Suppressor macrophage treated with lipopolysaccharide for 4 hours (primary cell): ENCODE measurements at regions not wholly inside any gene's neighbourhood (a gene's known extent, or its start where the extent isn't known, plus 50 kb on each side); places are given as distances from the start of the nearest gene placed in this dataset.
"Not testable (repeated sequence)": the region's sequence is repeated elsewhere in the genome, so short reads cannot be mapped to it uniquely, and the experiment has no call there.

Experiments used
- DNase-seq: peaks from one replicate; pipeline ENCODE4 v3.0.0-alpha.2; 2020

DNA sequence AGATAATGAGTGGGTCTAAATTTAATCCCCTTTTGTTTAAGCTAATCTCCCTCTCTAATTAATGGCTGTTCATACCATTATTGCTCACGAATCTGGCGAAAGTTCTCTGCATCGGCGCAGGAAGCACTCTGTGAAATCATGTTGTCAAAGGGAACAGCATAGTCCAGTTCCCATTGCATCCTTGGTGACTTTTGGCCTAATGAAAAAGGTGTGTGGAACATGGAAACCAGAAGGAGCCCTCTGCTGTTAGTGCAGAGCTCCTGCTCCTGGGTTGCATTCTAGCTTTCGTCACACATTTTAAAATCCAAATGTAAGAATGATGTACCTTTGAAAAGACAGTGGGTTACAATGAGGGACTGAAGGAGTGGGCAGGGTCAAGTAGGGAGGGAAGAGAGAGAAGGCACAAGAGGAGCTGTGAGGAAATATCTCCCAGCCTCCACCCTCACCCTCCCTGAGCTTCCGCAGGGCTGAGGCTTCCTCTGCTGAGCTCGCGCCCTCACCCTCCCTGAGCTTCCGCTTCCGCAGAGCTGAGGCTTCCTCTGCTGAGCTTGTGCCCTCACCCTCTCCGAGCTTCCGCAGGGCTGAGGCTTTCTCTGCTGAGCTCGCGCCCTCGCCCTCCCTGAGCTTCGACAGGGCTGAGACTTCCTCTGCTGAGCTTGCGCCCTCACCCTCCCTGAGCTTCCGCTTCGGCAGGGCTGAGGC lies 754.3 kb upstream of the TPTE start:
- not testable (repeated sequence) for DNase-seq

DNA sequence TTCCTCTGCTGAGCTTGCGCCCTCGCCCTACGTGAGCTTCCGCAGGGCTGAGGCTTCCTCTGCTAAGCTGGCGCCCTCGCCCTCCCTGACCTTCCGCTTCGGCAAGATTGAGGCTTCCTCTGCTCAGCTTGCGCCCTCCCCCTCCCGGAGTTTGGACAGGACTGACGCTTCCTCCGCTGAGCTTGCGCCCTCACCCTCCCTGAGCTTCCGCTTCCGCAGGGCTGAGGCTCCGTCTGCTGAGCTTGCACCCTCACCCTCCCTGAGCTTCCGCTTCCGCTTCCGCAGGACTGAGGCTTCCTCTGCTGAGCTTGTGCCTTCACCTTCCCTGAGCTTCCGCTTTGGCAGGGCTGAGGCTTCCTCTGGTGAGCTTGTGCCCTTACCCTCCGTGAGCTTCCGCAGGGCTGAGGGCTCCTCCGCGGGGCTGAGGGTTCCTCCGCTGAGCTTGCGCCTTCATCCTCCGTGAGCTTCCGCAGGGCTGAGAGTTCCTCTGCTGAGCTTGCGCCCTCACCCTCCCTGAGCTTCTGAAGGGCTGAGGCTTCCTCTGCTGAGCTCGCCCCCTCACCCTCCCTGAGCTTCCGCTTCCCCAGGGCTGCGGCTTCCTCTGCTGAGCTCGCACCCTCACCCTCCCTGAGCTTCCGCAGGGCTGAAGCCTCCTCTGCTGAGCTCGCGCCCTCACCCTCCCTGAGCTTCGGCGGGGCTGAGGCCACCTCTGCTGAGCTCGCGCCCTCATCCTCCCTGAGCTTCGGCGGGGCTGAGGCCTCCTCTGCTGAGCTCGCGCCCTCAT lies 753.6 kb upstream of the TPTE start:
- DNase-seq, result no peak

DNA sequence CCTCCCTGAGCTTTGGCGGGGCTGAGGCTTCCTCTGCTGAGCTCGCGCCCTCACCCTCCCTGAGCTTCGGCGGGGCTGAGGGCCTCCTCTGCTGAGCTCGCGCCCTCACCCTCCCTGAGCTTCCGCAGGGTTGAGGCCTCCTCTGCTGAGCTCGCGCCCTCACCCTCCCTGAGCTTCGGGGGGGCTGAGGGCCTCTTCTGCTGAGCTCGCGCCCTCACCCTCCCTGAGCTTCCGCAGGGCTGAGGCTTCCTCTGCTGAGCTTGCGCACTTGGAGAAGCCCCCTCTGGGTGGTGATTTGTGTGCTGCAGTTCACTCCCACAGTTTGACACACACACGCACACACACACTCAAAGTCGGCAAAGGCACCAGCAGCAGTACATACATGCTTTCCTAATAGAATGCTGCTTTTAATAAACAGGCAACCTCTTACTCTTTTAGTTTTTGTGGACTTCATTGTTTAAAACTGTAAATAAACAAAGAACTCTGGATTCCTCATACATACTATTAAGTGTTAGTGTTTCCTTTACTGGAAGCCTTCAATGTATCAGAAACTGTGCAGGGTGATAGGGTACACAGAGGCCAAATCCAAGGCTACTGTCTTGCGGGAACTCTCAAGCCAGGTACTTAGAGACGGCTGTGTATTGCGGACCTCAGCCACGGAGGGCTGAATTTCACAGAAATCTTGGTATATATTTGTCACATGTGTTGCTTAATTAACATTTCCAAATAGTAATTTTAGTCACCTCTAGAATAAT lies 752.8 kb upstream of the TPTE start:
- not testable (repeated sequence) for DNase-seq

DNA sequence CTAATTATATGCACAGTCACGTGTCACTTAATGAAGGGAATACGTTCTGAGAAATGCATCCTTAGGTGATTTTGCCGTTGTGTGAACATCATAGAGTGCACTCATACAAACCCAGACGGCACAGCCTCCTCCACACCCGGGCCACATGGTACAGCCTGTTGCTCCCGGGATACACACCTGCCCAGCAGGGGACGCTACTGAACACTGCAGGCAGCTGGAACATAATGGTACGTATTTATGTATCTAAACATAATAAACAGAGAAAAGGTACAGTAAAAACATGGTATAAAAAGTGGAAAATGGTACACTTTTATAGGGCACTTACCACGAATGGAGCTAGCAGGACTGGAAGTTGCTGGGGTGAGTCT lies 752.3 kb upstream of the TPTE start:
- not testable (repeated sequence) for DNase-seq

DNA sequence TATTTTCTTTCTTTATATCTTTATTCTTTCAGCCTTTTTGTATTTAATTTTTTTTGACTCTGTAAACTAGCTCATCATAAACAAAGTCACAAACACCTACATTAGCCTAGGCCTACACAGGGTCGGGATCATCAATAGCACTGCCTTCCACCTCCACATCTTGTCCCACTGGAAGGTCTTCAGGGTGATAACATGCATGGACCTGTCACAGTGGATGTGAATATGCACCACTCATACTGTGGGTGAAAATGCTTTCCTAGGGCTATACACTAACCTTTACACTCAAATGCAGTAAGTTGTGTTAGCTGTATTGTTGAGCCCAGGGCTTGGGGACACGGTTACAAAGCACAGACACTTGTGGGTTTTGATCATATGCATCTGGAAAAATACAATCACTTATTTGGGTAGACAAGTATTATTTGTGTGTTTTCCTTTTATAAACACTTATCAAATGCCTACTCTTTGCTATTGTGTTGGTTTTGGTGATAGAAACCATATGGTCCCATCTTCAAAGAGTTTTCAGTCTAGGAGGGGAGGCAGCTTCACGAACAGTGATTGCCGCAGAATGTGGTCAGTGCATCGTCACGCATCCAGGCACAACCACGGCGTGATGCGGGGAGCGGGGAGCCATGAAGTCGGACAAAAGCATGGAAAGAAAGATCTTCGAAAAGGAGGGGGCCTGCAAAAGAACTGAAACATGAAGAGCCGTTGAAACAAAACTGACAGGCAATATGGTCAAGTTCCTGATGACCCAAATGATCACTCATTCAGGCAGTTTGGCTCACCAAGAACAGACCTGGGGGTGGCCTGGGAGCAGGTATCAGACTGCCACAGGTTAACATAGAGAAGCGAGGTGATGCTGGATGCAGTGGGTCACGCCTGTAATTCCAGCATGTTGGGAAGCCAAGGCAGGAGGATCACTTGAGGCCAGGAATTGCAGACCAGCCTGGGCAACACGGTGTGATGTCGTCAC lies 751.4 kb upstream of the TPTE start:
- not testable (repeated sequence) for DNase-seq

DNA sequence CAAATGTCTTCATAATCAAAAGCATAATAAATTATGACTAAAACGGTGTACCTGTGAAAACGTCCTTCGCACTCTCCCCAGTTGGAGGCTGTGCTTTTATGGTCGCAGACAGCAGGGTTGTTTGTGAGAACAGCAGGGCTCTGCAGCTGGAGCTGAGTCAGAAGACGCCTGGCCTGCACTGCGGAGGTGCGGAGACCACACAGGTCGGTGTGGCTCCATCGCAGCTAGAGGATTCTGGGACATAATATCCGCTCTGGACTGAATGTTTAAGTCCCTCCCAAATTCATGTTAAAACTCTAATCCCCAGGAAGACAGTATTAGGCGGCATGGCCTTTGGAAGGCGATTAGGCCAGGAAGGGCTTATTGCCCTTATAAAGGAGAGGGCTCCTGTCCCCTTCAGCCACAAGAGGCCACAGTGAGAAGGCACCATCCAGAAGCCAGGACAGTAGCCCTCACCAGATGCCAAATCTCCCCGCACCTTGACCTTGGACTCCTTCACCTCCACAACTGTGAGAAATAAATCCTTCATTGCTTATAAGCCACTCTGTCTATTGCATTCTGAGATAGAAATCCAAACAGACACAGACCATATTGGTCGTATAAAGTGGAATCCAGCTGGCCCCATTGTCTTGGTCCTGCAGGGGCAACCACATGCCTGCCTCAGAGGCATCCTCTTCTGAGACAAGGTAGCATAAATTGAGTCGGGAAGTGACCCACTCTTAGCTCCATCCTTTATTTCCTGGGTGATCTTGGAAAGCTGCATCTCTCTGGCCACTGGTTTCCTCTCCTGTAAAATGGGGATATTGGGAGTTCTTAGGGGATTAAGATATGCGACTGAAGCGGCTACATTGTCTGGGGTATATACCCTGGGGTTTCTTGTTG lies 749.7 kb upstream of the TPTE start:
- not testable (repeated sequence) for DNase-seq

DNA sequence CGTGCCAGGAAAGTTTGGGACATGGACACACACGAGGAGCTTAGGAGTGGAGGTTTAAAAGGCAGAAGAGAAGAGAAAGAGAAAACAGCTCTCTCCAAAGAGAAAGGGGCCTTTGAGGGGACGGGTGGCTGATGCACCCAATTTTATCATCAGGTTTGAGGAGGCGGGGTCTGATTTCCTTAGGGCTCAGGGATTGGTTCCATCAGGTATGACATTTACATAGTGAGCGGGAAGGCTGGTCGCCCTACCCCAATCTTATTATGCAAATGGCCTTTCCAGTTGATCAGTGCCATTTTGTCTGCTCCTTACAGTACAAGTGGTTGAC lies 749.1 kb upstream of the TPTE start:
- DNase-seq, result no peak

DNA sequence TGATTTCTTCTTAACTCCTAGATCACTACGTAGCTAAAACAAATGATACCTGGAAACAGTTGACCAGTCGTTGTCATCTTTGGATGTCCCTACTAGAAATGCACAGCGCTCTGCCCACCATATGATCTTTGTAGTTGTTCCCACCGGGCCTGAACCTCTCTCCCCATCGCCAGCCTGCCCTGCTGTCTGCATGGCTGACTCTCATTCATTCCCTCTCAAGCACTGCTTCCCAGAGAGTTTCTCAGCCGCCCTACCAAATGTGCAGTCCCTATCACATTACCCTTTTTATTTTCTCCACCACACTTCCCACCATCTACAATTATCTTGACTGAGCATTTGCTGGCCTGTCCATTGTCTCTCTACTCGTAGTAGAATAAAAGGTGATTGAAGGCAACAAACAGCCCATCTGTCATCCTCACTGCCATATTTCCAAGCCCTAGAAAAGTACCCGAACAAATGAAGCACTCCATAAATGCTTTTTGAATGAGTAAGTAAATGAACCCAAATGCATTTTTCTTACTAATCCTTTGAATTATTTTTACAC lies 748.4 kb upstream of the TPTE start:
- DNase-seq, result not testable (repeated sequence)

DNA sequence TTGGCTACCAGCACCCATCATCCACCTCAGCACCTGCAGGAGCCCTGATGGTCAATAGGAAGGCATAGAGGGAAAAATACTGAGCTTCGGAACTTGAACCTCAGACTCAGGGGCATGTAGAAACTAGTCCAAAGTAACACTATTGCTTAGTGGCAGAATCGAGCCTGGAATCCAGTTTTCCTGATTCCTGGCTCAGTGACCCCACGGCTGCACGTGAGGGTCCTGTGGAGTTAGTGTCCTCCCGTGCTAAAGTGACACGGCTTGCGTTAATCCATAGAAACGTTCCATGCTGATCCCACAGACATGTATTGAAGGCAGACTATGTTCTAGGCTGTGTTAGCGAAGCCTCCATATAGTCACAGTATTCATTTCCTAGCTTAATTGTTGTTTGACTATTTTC lies 747.0 kb upstream of the TPTE start:
- no peak for DNase-seq

DNA sequence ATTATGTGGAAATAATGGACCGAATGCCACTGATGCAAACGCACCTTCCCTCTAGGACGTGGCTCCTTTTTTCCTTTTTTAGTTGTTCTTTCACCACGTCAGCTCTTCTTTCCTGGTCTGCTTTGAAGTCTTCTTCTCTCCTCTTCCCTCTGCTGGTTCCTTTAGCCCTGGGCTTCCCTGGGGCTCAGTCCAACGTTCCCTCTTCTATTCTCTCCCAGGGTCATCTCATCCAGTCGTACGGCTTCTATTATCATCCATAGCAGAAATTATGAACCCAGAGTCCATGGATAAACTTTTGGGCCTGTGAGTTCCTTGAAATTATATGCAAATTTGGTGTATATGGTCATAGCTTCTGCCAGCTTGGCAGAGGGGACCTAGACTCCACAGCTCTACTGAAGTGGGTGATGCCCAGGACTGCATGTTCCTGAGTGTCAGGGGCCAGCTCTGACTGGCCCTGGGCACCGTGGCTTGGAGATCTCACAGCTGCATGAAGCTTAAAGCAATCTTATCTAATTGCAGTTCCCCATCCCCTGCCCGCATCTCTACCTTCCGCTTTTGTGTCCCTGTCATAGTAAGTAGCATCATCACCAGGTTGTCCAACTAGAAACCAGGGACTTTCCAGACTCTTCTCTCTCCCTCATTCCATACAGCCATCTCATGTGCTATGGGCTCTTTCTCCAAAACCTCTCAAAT lies 746.3 kb upstream of the TPTE start:
- DNase-seq, result not testable (repeated sequence)

DNA sequence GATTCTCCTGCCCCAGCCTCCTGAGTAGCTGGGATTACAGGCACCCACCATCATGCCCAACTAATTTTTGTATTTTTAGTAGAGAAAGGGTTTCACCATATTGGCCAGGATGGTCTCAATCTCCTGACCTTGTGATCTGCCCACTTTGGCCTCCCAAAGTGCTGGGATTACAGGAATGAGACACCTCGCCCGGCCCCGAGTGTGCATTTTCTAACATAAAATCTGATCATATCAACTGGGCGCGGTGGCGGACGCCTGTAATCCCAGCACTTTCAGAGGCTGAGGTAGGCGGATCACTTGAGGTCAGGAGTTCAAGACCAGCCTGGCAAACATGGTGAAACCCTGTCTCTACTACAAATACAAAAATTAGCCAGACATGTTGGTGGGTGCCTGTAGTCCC lies 745.5 kb upstream of the TPTE start:
- not testable (repeated sequence) for DNase-seq

DNA sequence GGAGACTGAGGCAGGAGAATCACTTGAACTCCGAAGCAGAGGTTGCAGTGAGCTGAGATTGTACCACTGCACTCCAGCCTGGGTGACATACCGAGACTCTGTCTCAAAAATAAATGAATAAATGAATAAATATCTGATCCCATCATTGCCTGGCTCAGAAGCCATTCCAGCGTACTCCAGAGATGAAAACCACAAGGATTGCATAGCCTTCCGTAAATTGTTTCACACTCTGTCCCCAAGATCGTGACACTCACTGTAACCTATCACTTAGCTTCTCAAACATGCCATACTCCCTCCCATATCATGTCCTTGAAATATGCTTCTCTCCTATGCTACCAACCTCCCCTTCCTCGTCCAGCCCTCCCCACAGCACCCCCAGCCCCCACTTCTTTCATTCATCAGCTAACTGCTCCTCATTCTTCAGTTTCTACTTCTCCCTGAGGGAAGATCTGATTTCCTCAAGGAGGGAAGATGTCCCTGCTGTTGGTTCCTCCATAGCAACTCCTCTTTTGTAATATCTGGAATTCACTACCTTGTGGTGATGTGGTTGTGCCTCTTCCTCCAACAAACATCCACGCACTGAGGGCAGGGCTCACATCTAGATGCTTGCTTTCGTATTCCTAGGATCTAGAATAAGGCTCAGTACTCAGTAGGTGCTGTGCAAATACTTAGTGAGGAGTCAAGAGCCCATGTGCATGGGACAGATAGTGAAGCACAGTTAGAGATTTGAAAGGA lies 744.9 kb upstream of the TPTE start:
- not testable (repeated sequence) for DNase-seq

DNA sequence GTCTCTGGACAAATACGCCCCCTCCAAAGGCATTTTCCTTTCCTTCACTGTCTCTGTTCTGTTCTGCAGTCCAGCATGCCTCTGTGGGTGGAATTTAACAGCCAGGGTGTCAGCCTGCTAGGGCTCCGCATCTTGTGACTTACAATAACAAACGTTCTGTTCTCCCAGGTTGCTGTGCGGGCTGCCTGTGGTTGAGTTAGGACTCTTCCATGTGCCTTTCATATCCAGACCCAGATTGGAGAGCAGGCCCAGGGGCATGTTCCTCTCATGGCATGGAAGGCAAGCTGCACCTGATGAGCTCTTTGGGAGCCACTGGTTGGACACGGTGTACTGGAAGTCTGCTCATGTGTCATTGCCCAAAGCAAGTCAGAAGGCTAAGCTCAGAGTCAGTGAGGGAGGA lies 742.8 kb upstream of the TPTE start:
- DNase-seq, result not testable (repeated sequence)

DNA sequence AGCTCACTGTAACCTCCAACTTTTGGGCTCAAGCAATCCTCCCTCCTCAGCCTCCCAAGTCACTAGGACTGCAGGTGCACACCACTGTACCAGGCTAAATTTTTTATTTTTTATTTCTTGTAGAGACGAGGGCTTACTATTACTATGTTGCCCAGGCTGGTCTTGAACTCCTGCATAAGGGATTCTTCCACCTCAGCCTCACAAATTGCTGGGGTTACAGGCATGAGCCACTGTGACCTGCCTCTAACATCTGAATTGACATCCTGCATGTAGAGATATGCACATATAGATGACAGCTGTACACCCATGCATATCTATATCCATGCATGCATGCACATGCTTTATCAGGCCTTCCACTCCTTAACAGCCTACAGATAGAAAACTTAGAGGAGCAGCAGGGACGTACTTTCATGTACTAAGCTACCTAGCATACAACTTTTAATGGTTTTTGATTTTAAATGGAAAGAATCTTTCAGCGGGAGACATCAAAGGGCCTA lies 740.9 kb upstream of the TPTE start:
- DNase-seq, result no peak

DNA sequence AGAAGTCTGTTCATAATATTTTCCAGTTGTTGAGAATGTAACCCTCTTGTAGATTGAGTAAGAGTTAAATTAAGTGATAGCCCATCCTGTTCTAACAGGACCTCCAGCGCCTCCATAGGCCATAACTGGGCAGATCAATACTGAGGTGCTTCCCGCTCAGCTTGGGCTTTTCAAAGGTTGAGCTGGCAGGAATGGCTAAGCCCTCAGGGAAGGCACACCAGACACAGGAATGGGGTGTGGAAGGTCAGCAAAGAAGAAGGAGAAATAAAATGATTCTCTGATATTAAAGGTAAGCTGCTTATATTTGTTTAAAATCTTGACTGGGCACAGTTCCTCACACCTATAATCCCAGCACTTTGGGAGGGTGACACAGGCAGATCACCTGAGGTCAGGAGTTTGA lies 737.8 kb upstream of the TPTE start:
- not testable (repeated sequence) for DNase-seq

DNA sequence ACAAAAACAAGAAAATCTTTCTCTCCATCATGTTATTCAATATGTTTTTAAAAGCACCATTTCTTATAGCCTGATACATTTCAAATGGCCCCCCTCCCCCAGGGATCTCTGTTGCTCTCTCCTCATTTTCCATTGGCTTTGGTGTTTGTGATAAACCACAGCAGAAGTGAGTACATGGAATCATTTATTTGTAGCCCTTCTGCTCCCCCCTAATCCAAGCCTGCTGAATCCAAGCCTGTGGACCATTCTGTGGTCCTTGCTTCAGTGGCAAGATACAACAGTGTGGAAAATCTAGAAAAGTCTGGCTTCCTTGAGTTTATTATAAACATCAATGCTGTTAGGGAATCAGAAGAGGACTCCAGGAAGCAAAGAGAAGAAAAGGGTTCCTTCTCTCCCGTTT lies 737.2 kb upstream of the TPTE start:
- not testable (repeated sequence) for DNase-seq

DNA sequence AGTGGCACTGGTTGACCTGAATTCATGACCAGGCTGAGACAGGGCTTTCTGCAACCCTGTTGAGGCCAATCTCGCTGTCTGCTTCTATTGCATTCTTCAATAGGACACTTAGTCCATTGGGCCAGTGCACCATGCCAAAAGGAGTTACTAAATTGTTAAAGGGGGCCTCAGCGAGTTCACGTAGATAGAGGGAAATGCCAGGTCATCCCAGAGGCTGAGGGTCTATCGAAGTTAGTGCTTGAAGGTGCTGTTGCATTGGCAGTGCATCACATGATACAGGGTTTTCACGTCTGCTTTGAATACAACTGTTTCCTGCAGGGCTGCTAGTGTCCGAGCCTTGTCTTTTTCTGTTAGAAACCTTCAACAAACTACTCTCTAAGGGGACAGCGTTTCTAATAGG lies 735.3 kb upstream of the TPTE start:
- DNase-seq, result not testable (repeated sequence)

DNA sequence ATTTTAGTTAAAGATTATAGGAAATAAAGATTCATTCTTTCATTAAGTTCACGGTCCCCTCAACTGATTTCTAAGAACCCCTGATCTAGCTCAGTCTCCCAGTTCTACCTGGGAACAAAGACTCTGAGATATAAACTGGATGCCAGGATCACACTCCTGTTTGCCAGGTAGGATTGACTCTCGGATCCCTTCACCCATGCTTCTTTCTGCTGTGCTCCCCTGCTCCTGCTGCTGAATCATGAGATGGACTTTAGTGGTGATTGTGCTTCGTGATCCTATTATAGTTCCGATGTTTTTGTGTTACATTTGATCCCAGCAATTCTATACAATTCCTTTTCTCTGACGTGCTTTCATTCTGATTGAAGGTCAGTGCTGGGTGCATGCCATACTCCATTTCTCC lies 733.1 kb upstream of the TPTE start:
- not testable (repeated sequence) for DNase-seq

DNA sequence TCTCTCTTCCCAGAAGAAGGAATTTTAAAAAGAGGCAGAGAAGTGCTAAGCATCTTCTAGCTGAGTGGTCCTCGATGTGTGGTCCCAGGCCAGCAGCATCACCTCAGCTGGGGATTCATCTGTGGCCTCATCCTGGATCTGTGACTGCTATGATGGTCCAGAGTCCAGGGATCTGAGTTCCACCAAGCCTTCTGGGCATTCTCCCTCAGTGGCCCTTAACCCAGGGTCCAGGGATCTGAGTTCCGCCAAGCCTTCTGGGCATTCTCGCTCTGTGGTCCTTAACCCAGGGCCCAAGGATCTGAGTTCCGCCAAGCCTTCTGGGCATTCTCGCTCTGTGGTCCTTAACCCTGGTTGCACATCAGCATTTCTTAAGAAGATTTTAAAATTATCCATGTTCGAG lies 731.0 kb upstream of the TPTE start:
- DNase-seq, result not testable (repeated sequence)

DNA sequence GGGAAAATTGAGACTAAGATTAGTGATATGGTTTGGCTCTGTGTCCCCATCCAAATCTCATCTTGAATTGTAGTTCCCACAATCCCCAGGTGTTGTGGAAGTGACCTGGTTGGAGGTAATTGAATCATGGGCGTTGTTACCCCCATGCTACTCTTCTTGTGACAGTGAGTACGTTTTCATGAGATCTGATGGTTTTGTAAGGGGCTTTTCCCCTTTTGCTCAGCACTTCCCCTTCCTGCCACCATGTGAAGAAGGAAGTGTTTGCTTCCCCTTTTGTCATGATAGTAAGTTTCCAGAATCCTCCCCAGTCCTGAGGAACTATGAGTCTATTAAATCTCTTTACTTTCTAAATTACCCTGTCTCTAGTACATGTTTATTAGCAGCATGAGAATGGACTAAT lies 729.9 kb upstream of the TPTE start:
- not testable (repeated sequence) for DNase-seq
